Suprapubic skin (tissue), 4 donors: ENCODE measurements at regions not wholly inside any gene's neighbourhood (a gene's known extent, or its start where the extent isn't known, plus 50 kb on each side); places are given as distances from the start of the nearest gene placed in this dataset.

Experiments
- CTCF ChIP-seq, 2 donors: fragments of 200-600 bp in 1 of 2; fragments of 450-650 bp in 1 of 2; sonication (generic) in 1 of 2; IDR thresholded peaks; one replicate each; pipeline ENCODE4 v1.5.1; 2016 to 2019; ENCODE audit warnings: antibody characterized with exemption in 2 of 2, mild to moderate bottlenecking in 1 of 2, moderate library complexity in 1 of 2
- EP300 ChIP-seq: sonication (generic); formaldehyde crosslinking; IDR thresholded peaks from one replicate; pipeline ENCODE4 v1.6.1; 2017; ENCODE audit warnings: antibody characterized with exemption
- POLR2A ChIP-seq, 2 donors: fragments of 450-650 bp; IDR thresholded peaks; one replicate each; pipeline ENCODE4 v1.6.1; 2017; ENCODE audit warnings: antibody characterized with exemption in 2 of 2, mild to moderate bottlenecking in 2 of 2, moderate library complexity in 2 of 2
- POLR2AphosphoS5 ChIP-seq, 3 donors: sonication (generic); formaldehyde crosslinking; IDR thresholded peaks; one replicate each; pipeline ENCODE4 v1.6.1; 2017; ENCODE audit warnings: antibody characterized with exemption in 3 of 3

GRCh38 chr9:27940535-27940934 lies 367.3 kb upstream of the C9orf72 start:
- TF ChIP-seq CTCF (IDR thresholded peaks at IDR 0.05) (no peak), POLR2AphosphoS5 (IDR thresholded peaks at IDR 0.05) (no peak), POLR2A (IDR thresholded peaks at IDR 0.05) (no peak), EP300 (no peak)
